ENCODE measurements at regions not wholly inside any gene's neighbourhood (a gene's known extent, or its start where the extent isn't known, plus 50 kb on each side); places are given as distances from the start of the nearest gene placed in this dataset.
"Not testable (repeated sequence)": the region's sequence is repeated elsewhere in the genome, so short reads cannot be mapped to it uniquely, and the experiment has no call there.

- TF ChIP-seq CTCF (IDR thresholded peaks at IDR 0.05; ENCODE audit: borderline replicate concordance, extremely low read depth, low read length, poor library complexity, severe bottlenecking); EZH2 (IDR thresholded peaks at IDR 0.05; ENCODE audit: borderline replicate concordance, low read depth, low read length, severe bottlenecking): not testable (repeated sequence)
Measured at GRCh38 chr16:70062947-70063346, 51.2 kb upstream of the PDPR start.

Measured in DND-41 (cell line).